Activated CD4-positive, CD25-positive, alpha-beta regulatory T cell treated with anti-CD3 and anti-CD28 coated beads, Interleukin-2, amount 50 U/mL, for 72 hours (primary cell): ENCODE measurements at regions not wholly inside any gene's neighbourhood (a gene's known extent, or its start where the extent isn't known, plus 50 kb on each side); places are given as distances from the start of the nearest gene placed in this dataset.
"Not testable (repeated sequence)": the region's sequence is repeated elsewhere in the genome, so short reads cannot be mapped to it uniquely, and the experiment has no call there.

Experiments used
- DNase-seq: peaks from one replicate; pipeline ENCODE4 v3.0.0; 2021

DNA sequence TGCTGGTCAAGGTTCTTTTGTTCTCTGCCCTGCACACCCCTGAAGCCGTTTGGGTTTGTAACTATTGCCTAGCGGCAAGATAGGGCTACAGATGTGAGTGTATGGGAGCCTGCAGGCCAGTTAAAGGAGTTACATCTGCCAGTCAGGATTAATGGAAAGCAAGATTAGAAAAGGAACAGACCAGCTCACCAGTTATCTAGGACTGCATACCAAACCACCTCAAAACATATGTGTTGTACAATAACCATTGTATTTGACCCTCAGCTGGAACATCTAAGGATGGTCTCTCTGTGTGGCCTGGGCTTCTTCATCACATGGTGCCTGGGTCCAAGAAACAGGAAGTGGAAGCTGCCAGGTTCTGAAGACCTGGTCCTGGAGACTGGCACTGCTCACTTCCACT lies 52.5 kb upstream of the FBXO28 start:
- no peak for DNase-seq

DNA sequence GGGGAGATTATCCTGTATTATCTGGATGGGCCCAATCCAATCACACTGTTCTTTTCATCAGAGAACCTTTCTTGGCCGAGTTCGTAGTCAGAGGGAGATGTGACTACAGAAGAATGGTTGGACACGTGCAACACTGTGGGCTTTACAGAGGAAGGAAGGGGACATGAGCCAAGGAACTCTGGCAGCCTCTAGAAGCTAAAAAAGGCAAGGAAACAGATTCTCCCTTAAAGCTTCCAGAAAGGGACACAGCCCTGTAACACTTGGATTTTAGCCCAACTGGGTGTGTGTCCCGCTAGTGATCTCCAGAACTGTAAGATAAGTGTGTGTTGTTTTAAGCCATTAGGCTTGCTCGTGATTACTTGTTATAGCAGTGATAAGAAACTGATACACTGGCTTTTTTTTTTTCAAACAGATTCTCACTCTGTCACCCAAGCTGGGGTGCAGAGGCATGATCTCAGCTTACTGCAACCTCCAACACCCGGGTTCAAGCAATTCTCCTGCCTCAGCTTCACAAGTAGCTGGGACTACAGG lies 53.9 kb upstream of the FBXO28 start:
- no peak for DNase-seq

DNA sequence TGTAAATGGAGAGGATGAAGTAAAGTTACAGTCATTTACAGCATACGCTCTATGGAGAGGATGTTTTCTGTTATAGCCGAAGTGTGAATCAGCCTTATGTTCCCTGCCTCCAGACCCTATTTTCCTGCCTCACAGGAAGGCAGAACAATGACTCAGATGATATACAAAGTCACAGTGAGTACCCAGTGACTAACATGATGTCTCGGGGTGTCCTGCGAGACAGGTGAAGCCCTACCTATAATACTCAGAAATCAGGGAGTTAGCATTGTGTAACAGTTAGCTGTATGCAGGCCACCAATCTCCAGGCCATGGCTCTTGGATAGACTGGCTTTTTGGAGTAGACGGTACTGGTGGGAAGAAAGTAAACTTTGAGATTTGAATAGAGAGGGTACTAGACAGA lies 55.6 kb upstream of the FBXO28 start:
- no peak for DNase-seq

DNA sequence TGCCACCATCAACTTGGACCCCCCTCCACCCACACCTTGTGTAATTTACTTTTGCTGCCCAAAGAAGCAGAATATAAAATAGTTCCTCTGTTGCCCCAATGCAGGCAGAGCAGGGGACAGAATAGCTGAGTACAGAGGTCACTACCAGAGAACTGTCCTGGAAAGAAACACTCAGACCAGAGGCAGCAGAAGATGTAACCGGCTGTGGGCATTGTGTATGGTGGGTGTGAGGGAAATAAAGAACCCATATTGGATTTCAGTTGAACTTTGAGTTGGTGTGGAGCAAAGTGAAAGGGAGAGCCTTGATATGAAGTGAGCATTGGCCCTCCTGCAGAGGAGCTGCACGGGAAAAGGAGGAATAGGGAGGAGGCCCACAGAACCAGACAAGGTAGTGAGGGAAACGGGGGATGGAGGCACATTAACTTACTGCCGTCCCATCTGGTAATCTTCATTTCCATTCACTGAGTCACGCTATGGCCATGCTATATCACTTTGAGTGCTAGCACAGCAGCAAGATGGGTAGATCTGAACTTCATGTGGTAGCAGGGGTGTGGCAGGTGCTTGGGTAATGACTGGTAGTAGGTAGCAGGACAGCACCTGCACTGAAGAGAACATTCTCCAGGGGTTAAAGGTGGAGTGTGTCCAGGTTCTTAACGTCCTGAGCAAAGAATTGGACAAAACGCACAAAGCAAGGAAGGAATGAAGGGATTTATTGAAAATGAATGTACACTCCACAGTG lies 56.3 kb upstream of the FBXO28 start:
- no peak for DNase-seq

DNA sequence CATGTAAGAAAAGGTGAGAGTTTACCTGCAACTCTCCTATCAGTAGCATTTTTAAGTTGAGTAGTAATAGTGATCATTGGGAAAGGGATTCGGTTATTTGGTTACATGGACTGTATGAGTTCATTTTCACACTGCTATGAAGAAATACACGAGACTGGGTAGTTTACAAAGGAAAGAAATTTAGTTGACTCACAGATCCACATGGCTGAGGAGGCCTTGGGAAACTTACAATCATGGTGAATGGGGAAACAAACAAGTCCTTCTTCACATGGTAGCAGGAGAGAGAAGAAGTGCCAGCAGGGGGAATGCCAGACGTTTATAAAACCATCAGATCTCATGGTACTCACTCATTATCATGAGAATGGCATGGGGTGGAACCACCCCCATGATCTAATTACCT lies 59.3 kb upstream of the FBXO28 start:
- DNase-seq = no peak

DNA sequence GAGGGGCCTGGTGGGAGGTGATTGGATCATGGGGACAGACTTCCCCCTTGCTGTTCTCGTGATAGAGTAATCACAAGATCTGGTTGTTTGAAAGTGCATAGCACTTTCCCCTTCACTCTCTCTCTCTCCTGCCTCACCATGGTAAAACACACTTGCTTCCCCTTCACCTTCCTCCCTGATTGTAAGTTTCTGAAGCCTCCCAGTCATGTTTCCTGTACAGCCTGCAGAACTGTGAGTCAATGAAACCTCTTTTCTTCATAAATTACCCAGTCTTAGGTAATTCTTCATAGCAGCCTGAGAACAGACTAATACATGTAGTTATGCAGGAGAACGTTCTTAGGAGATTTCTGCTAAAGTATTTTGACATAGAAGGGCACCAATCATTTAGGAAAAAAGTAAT lies 59.9 kb upstream of the FBXO28 start:
- no peak for DNase-seq

DNA sequence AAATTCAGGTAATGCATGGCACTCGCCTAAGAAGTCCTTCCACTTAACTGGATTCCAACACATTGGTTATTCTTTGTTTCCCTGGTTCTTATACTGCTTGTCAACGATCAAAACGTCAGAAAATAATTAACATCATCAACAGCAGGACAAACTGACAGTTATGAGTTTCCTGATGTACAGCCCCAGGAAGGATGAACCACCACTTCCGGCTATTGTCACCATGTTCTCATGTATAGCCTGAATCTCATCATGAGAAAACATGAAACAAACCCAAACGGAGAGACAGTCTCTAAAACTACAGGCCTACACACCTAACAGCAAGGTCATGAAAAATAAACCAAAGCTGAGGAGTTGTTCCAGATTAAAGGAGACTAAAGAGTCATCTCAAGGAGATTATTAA lies 60.5 kb upstream of the FBXO28 start:
- no peak for DNase-seq

DNA sequence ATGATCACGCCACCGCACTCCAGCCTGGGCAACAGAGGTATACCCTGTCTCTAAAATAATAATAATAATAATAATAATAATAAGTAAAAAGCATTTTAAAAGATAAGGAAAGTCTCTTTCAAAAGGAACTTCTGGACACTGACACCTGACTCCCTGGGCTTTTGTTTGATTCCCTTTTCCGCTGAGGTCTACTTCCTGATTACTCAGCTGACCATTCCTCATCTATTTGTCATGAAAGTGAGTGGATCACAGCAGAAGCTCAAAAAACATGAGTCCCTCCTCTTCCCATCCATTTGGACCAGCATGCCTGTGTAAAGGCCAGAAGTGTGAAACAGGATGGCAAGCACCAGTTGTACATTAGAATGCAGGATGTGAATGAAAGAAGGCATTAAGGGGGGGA lies 61.1 kb upstream of the FBXO28 start:
- no peak for DNase-seq

DNA sequence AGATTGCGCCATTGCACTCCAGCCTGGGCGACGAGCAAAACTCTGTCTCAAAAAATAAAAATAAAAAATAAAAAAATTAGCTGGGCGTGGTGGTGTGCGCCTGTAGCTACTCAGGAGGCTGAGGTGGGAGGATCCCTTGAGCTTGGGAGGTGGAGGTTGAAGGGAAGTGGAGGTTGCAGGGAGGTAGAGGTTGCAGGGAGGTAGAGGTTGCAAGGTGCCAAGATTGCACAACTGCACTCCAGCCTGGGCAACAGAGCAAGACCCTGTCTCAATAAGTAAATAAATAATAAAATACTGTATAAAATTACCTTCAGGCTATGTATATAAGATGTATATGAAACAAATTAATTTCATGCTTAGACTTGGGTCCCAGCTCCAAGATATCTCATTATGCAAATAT lies 62.1 kb upstream of the FBXO28 start:
- DNase-seq = not testable (repeated sequence)

DNA sequence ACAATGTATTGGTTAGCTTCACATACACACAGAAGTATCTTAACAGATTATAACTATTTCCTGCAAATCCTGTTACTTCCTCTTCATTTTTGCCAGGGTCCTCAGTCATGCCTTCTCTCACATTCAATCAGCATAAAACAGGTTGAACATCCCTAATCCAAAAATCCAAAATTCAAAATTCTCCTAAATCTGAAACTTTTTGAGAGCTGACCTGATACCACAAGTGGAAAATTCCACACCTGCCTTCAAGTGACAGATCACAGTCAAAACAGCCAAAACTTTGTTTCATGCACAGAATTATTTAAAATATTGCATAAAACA lies 62.9 kb upstream of the FBXO28 start:
- DNase-seq = no peak

DNA sequence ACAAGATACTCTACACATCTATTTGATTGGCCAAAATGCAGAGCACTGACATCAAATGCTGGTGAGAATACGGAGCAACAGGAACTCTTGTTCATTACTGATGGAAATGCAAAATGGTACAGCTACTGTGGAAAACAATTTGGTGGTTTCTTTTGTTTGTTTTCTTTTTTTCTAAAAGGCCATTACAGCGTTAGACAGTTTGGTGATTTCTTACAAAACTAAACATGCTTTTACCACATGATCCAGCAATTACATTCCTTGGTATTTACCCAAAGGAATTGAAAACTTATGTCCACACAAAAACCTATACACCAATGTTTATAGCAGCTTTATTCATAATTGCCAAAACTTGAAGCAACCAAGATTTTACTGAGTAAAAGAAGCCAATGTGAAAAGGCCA lies 66.4 kb upstream of the FBXO28 start:
- no peak for DNase-seq

DNA sequence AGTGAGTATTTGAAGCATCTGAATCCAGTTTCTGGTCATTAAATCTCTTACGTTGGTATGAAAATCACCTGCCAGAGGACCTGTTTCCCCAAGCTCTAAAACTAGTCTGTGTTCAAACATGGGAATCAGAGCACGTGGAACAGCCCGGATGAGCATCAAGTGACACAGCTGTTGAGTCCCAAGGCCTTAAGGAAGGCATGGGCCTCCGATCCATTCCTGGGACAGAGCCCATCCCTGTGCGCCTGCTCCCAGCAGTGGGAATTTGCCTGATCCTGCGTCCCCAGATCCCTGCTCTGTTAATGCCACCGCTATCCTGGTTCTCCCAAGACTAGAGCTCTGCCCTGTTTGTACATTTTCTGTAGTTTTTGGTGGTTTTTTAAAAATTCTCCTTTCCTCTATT lies 68.4 kb upstream of the FBXO28 start:
- no peak for DNase-seq

DNA sequence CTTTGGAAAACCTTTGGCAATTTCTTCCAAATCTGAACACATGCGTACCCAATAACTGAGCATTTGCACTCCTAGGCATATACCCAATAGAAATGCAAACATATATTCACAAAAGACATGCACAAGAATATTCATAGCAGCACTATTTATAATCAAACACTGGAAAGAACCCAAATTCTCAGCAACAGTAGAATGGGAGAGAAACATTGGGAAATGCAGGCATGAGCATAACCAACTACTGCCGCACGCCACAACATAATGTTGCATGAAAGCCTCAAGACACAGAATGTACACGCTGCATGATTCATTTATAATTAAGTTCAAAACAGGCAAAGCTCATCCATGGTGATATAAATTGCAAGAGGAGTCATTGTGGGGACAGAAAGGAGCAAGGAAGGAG lies 69.5 kb upstream of the FBXO28 start:
- no peak for DNase-seq

DNA sequence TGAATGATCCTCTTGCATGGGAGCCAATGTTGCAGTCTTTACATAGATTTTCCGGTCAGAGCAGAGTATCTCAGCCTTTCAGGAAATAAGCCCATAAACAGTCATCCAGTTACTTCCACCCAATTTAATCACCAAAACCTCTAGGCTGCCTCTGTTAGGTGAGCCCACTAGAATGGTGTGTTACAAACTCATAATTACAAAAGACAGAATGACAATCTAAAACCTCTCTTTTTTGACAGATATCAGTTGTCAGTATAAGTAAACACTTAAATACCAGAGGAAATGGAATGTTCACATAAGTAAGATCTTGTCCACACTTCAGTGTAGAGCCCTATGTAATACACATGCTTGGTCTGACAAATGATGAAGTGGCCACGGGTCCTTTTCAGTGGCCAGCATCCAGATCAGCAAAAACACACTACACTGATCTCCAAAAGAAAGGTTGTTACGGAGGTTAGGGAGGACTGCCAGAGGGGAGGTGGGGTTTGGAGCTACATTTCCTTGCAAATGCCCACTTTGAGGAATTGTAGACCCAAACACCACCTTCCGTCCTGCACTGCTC lies 71.3 kb upstream of the FBXO28 start:
- no peak for DNase-seq

DNA sequence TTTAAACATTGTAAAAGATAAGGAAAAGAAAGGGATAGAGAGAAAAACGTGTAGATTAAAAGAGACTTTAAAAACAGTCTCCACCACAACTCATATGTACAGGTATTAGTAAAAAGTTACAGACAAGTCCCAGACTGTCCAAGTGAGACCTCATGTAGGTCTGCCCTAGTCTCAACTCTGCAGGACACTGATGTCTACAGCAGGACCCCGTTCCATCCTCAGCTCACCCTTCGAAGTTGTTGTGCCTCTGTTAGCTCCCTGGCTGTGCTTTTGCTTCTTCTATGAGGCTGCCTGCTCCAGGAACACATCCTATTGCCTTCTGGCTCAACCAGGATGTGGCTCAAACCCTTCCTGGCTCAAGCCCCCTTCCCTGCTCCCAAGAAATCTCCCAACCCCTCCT lies 72.9 kb upstream of the FBXO28 start:
- DNase-seq = no peak

DNA sequence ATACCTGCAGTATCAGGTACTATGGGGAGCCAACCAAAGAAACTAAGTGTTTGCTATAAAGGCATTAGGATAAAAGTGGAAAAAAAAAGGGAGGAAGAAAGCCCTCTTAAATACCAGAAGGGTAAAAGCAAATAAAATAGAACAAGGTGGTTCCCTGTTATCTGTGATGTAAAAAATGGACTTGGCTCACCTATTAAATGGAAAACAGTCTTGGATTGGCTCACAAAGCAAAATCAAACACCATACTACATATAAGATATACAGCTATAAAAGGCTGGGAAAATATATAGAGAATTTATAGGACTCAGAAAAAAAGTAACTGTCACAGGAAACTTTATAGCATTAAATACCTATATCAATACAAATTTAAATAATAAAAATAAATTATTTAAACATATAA lies 73.5 kb upstream of the FBXO28 start:
- not testable (repeated sequence) for DNase-seq

DNA sequence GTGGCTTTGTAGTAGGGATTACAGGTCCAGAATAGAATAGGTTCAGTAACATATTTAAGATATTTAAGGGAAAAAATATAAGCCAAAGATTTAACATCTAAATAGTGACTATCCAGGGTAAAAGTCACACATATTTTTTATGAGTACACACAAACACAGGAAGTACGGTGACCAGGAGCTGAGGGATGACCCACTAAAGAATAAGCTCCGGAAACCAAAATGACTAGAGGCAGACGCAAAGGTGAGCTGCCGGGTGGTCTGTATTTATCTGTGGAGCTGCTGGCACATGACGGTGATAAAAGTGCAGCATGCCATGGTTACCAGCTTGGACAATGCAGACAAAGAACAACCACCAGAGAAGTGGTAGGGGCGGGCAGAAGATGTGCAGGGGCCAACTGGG lies 73.9 kb upstream of the FBXO28 start:
- not testable (repeated sequence) for DNase-seq

DNA sequence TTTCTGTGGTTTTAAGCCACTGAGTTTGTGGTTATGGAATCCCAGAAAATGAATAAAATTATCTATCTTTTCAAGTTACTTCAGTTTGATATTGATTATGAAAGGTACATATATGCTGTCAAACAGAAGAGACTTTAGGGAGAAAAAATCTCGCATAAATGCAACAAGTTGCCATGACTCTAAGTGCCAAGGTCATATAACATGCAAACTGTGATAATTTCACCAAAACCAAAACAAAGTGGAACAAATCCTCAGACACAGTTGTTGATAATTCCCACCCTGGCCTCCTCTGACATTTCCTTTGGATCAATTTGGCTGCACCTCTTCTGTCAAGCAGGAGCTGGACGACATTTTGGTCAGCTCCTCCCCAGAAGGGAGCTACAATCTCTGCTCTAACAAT lies 75.1 kb upstream of the FBXO28 start:
- not testable (repeated sequence) for DNase-seq

DNA sequence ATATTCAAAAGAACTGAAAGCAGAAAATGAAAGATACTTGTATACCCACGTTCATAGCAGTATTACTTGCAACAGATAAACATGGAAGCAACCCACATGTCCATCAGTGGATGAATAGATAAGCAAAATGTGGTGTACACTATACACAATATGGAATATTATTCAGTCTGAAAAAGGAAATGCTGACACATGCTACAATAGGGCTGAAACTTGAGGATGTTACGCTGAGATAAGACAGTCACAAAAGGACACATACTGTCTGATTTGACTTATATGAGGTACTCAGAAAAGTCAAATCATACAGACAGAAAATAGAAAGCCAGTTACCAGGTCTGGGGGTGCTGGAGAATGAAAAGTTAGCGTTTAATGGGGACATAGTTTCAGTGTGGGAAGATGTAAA lies 76.5 kb upstream of the FBXO28 start:
- not testable (repeated sequence) for DNase-seq

DNA sequence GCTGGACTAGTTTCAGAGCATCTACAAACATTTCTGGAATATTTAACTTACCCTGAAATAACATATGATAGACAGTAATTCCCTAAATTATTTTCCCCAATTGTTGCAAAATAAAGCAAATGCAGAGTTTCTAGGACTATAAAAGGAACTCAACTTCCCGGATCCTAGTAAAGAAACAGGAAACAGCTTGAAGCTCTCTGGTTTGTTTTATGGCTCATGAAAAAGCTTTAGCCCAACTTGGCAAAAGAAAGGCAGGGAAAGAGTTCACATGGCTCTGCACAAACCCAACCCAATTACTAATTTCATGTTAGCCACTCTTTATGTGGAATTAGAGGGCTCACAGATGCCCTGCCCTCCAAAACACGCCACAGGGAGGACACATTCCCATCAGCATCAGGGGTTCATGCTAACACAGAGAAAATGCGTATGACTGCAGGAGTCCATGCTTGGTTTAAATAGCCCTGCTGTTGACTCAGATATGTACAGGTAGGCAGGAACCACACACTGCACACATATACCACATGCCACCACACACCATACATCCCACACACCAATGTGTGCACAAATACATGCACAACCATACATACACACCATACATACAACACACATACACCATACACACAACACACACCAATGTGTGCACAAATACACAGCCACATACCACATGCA lies 81.2 kb upstream of the FBXO28 start:
- DNase-seq = not testable (repeated sequence)

DNA sequence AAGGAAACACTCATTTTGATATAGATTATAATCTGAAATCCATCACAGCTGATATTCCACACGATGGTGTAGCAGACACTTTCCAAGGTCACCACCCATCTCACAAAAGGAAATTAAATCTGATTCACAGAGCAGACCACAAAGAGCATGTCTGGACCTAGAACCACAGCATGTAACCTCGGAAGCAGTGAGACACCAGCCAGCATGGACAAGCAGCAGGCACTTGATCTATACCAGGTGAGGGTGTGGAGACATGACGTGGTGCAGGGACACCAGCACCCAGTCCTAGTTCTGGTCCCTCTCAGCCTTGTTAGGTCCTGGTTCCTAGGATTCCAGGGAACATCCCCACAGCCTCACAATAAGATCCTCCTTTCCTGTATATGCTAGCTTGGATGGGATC lies 81.9 kb upstream of the FBXO28 start:
- DNase-seq = not testable (repeated sequence)

DNA sequence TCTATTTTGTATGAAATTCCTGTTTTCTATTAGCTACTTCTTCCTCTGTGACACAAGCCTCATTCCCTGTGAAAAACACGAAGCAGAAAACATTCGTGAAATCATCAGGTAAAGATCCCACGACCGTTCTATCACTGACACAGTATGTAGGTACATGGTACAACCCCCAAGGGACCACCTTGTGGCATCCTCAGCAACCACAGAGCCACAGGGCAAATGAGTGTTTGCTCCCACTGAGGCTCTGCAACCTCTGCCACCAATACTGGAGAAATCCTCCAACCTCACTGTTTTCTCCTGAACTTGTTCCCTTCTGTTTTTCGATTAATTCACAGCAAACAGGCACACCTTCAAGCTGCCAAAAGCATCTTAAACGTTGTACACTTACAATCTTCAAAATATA lies 83.7 kb upstream of the FBXO28 start:
- DNase-seq = not testable (repeated sequence)

DNA sequence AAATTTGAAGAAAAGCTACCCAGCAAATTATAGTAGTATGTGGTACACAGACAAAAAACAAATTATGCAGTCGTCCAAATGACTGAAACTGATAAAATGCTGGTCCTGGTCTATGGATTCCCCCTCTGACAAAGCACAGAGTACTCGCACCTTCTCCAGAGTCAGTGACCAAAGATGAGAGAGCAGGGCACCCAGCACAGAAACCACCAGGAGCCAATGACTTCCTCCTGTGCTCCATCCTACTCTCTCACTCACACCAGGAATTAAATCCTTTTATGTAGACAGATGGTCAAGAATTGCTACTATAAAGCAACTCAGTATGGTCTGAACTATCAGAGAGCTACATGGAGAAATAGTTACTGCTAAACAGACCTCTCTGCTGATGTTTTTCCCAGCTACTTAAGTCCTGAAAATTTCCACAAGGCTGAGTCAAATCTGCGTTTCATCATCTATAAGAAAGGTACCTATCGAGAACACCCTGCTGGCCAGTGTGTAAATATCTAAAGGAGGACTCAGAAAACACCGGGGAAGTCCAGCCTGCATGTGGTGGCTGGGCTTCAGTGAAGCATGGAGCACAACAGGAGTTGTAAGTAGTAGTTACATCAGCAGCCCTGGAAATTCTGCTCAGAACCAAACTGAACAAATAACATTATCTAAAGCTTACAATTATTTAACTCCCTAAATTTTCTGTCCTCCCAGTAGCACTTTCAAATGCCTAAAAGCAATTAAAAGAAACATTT lies 84.5 kb upstream of the FBXO28 start:
- not testable (repeated sequence) for DNase-seq

DNA sequence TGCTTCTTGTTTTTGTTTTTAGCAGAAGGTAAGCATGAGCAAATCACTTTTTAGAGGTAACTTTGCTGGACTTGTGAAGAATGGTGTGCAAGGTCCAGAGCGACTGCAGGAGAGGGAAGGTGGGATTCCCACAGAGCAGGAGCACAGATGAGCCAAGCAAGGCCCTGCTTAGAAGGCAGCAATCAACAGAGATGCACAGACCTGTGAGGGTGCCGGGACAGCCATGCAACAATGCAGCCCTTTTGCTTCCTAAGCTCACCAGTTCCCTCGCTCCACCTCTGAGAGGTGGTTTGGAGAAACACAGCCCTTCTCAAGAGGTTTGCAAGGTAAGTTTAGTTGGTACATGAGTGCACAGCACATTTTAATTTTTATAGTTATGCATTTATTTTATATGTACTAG lies 85.1 kb upstream of the FBXO28 start:
- not testable (repeated sequence) for DNase-seq
